Bronchial epithelial cell (primary cell): ENCODE measurements at regions not wholly inside any gene's neighbourhood (a gene's known extent, or its start where the extent isn't known, plus 50 kb on each side); places are given as distances from the start of the nearest gene placed in this dataset.

ENCODE experiments used
- DNase-seq: peaks from one replicate; pipeline ENCODE4 v3.0.0-alpha.2; 2010; ENCODE audit warnings: low read depth
- FAIRE-seq: peaks from 2 replicates; lab custom pipeline; 2011; peaks lifted over from hg19 to GRCh38; lab: Jason Lieb, UNC
- H3K27me3 ChIP-seq: 2 replicates; pipeline ENCODE4 v1.5.1; 2011; ENCODE audit warnings: low read length; ENCODE audit not compliant: control insufficient read depth, insufficient read depth
- H3K36me3 ChIP-seq: 2 replicates; pipeline ENCODE4 v1.5.1; 2011; ENCODE audit warnings: low read length; ENCODE audit not compliant: control insufficient read depth, insufficient read depth
- H3K4me3 ChIP-seq: 2 replicates; pipeline ENCODE4 v1.5.1; 2011; ENCODE audit warnings: mild to moderate bottlenecking, low read depth, low read length, control low read depth
- CTCF ChIP-seq: IDR thresholded peaks from 2 replicates; pipeline ENCODE4 v1.5.1; 2011; ENCODE audit warnings: mild to moderate bottlenecking, moderate library complexity, low read length, control low read depth, inconsistent platforms; ENCODE audit not compliant: insufficient read depth, severe bottlenecking

DNA sequence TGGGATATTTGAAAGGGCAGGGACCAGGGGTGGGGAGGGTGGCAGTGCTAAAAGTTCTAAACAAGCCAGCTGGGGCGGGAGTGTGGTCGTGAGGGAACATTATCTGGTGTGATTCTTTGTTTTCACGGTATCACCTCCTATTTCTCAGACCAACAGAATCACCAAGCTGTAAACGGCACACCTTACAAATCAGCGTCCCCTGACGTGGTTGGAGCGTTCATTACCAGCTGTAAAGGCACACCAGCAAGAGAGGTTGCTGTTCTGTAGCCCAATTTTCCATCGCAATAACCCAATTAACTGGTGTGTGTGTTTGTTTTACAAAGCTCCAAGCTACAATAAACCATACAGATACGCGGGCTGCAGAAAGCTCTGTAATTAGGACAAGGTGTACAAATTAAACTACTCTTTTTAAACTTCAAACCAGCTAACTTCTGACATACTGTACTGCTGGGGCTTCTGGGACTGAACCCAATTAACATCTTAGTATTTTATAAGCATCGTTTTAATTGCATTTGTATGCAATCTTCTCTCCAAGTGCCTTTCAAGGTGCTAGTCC, 303.6 kb upstream of the CLINT1 start:
- FAIRE-seq (no peak), DNase-seq (no peak)
- Histone ChIP-seq H3K4me3 (no peak overlapping the region), H3K27me3 (no peaks in the 10 kb centered on the region), H3K36me3 (no peaks in the 10 kb centered on the region)
- TF ChIP-seq CTCF, result no peak

DNA sequence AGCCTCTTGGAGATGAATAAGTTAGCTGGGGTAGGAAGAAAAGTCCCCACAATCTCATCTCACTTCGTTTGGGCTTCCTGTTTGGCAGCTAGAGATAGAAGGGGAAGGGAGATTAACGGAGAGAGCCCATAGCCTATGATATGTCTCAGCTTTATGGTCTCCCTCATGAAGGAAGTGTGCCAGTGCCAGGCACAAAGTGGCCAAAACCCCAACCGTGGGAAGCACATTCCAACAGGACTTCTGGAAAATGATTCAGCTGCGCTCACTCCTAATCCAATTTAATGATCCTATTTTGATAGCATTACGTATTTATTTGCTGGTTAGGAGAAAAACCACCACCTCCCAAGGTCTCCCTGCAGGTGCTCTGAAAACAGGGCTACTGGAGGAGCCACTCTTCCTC, 303.1 kb upstream of the CLINT1 start:
- no peak overlapping the region for H3K4me3 ChIP-seq
- FAIRE-seq (no peak), DNase-seq (no peak)
- H3K36me3 ChIP-seq, result no peaks in the 10 kb centered on the region
- H3K27me3 ChIP-seq, result no peaks in the 10 kb centered on the region
- TF ChIP-seq CTCF, result no peak

GRCh38 chr5:158159621-158160020, 300.7 kb upstream of the CLINT1 start:
- Histone ChIP-seq H3K36me3 (no peaks in the 10 kb centered on the region), H3K4me3 (no peak overlapping the region), H3K27me3 (no peaks in the 10 kb centered on the region)
- FAIRE-seq (no peak), DNase-seq (no peak)
- no peak for TF ChIP-seq CTCF

DNA sequence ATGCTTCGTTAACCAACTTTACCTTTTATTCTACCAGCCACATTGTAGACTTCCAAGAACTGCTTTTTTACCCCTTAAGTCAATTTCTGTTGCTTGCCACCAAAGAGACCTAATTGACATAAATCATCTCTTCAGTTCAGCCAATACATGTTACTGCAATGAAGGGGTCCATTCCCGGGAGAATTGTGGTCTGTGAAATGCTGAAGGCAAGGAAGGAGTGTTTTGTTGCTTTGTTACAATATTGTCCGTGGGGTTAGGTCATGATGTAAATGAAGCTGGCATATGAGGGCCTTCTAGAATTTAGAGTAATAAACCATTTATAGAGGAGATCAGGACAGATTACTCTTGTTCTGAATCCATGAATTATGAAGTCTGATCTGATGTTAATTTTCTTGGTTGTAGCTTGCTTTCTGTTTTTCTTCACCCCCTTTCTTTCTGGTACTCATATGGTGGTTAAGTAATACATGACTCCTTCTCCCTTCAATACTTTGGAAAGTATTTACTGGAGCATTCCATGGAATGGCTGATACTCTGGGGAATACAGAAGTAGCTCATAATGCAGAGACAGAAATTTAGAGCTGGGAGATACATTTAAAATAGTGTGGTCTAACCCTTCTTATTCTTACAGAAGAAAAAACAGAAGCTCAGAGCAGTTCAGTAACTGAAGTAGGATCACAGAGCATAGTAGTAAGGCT, 297.0 kb upstream of the CLINT1 start:
- no peaks in the 10 kb centered on the region for H3K36me3 ChIP-seq
- FAIRE-seq (no peak), DNase-seq (no peak)
- H3K4me3 ChIP-seq, result no peak overlapping the region
- H3K27me3 ChIP-seq, result no peaks in the 10 kb centered on the region
- TF ChIP-seq CTCF, result no peak

DNA sequence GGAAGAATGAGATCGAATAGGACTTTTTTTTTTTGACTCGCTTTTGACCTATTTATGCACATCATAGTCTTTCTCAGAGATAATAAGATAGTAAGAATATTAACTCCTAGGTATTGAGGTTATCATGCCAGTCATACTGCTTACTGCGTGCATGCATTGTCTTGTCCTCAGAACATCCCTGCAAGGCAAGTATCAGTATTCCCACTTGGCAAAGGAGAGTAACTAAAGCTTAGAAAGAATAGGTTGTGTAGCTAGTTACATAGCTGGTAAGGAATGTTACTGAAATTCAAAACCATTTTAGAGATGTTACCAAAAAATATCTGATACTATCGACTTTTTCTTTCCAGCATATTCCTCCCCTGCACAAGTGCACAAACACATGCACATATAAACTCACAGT, 296.1 kb upstream of the CLINT1 start:
- no peak overlapping the region for H3K4me3 ChIP-seq
- no peaks in the 10 kb centered on the region for H3K36me3 ChIP-seq
- FAIRE-seq, result no peak

More for the DNA sequence above, 296.1 kb upstream of the CLINT1 start:
- no peaks in the 10 kb centered on the region for H3K27me3 ChIP-seq
- TF ChIP-seq CTCF, result no peak
- DNase-seq, result no peak
